Upper lobe of left lung (tissue), 6 donors: ENCODE measurements at regions not wholly inside any gene's neighbourhood (a gene's known extent, or its start where the extent isn't known, plus 50 kb on each side); places are given as distances from the start of the nearest gene placed in this dataset.

ENCODE experiments used
- ATAC-seq, 2 donors: fragments of 200-7000 bp; cut with Tn5 transposase; one replicate each; pipeline ENCODE4 v1.9.1; 2022; ENCODE audit warnings: mild to moderate bottlenecking in 2 of 2, moderate library complexity in 2 of 2; ENCODE audit not compliant: low FRiP score in 2 of 2
- DNase-seq, 2 donors: peaks; one replicate each; pipeline ENCODE4 v3.0.0-alpha.2; 2019 to 2020
- H3K27ac ChIP-seq, 4 donors: fragments of 200-600 bp; sonication (generic); one replicate each; pipeline ENCODE4 v1.5.1; 2016 to 2019
- H3K27me3 ChIP-seq, 4 donors: fragments of 200-600 bp; sonication (generic); one replicate each; pipeline ENCODE4 v1.5.1; 2017 to 2019
- H3K36me3 ChIP-seq, 4 donors: fragments of 200-600 bp; sonication (generic); one replicate each; pipeline ENCODE4 v1.5.1; 2016 to 2019
- H3K4me1 ChIP-seq, 4 donors: fragments of 200-600 bp; sonication (generic); one replicate each; pipeline ENCODE4 v1.5.1; 2018 to 2019
- H3K4me3 ChIP-seq, 4 donors: fragments of 200-600 bp; sonication (generic); one replicate each; pipeline ENCODE4 v1.5.1; 2017 to 2019; ENCODE audit warnings: mild to moderate bottlenecking in 2 of 4, moderate library complexity in 1 of 4
- H3K9me3 ChIP-seq, 4 donors: fragments of 200-600 bp; sonication (generic); one replicate each; pipeline ENCODE4 v1.5.1; 2018 to 2019
- CTCF ChIP-seq, 6 experiments: fragments of 450-650 bp in 4 of 6; fragments of 200-600 bp in 2 of 6; sonication (generic) in 2 of 6; IDR thresholded peaks; one replicate each; pipeline ENCODE4 v1.5.1; 2016 to 2019; ENCODE audit warnings: antibody characterized with exemption in 6 of 6
- EP300 ChIP-seq, 4 donors: sonication (generic); formaldehyde crosslinking; IDR thresholded peaks; one replicate each; pipeline ENCODE4 v1.5.1; 2017; ENCODE audit warnings: antibody characterized with exemption in 4 of 4, control low read depth in 2 of 4
- POLR2A ChIP-seq, 4 donors: fragments of 450-650 bp; IDR thresholded peaks; one replicate each; pipeline ENCODE4 v1.5.1; 2016 to 2017; ENCODE audit warnings: antibody characterized with exemption in 4 of 4, mild to moderate bottlenecking in 2 of 4
- POLR2AphosphoS5 ChIP-seq, 2 donors: sonication (generic); formaldehyde crosslinking; IDR thresholded peaks; one replicate each; pipeline ENCODE4 v1.5.1; 2017; ENCODE audit warnings: antibody characterized with exemption in 2 of 2
- WGBS, 2 donors: methylation state at CpG; one replicate each; pipeline ENCODE4 v1.1.5; 2017 to 2018; 5-methylcytosine and 5-hydroxymethylcytosine counted together
- donor health status: DM: no; HTN: no; CAD: no; lungs with moderate emphysema.
- donor health status: DM: no; HTN: yes; CAD: no; lungs with severe emphysema.

DNA sequence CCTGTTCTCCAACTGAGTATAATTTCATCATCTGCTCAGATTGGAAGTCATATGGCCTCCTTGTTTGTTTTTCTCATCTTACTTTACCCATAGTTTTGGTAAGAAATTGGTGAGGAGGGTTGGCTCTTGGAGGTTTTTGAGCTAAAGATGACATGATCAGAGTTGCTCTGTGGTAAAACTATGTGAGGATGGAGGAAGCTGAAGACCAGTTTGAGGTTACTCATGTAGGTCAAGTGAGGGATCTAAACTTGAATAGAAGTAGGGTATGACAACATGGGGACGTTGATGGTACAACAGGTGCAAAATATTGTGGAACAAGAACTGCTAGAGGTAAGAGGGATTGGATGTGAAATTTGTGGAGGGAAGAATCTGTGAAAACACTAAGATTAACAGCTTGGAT lies 87.7 kb upstream of the NEO1 start:
- no peak for DNase-seq
- no peaks in the 10 kb centered on the region for H3K27me3 ChIP-seq
- H3K9me3 ChIP-seq = no peaks in the 10 kb centered on the region
- H3K4me3 ChIP-seq = no peak overlapping the region
- no peak overlapping the region for H3K27ac ChIP-seq
- ATAC-seq = no peak
- peaks cover 0 to 4% (median 0%) of the 10 kb centered on the region in 4 donors for H3K4me1 ChIP-seq
- H3K36me3 ChIP-seq = no peaks in the 10 kb centered on the region
- WGBS, 2 donors = 81 to 92% methylated on average over 1 of the region's 1 CpG
- TF ChIP-seq CTCF (IDR thresholded peaks at IDR 0.05) (no peak), POLR2AphosphoS5 (IDR thresholded peaks at IDR 0.05) (no peak), POLR2A (IDR thresholded peaks at IDR 0.05) (no peak)

GRCh38 chr15:72964135-72964534 lies 88.1 kb upstream of the NEO1 start:
- no peak overlapping the region for H3K4me3 ChIP-seq
- no peaks in the 10 kb centered on the region for H3K27me3 ChIP-seq
- H3K36me3 ChIP-seq = no peaks in the 10 kb centered on the region
- no peak overlapping the region for H3K27ac ChIP-seq
- no peaks in the 10 kb centered on the region for H3K9me3 ChIP-seq
- ATAC-seq = no peak
- TF ChIP-seq EP300 (IDR thresholded peaks at IDR 0.05) = no peak
- no peak for DNase-seq
- peaks cover 0 to 4% (median 0%) of the 10 kb centered on the region in 4 donors for H3K4me1 ChIP-seq

- no peaks in the 10 kb centered on the region for H3K27me3 ChIP-seq
- ATAC-seq (no peak), DNase-seq (no peak)
- 85 to 88% methylated on average over 5 to 8 of the region's 8 CpGs for WGBS, 2 donors
- no peaks in the 10 kb centered on the region for H3K36me3 ChIP-seq
- no peaks in the 10 kb centered on the region for H3K9me3 ChIP-seq
- TF ChIP-seq POLR2A (IDR thresholded peaks at IDR 0.05) (no peak), CTCF (IDR thresholded peaks at IDR 0.05) (no peak), POLR2AphosphoS5 (IDR thresholded peaks at IDR 0.05) (no peak), EP300 (IDR thresholded peaks at IDR 0.05) (no peak)
- H3K4me1 ChIP-seq = no peaks in the 10 kb centered on the region
- no peak overlapping the region for H3K27ac ChIP-seq
- H3K4me3 ChIP-seq = no peak overlapping the region
Measured at GRCh38 chr15:72962054-72962702, 90.1 kb upstream of the NEO1 start.

GRCh38 chr15:72961346-72961745 lies 90.9 kb upstream of the NEO1 start:
- no peaks in the 10 kb centered on the region for H3K27me3 ChIP-seq
- WGBS, 2 donors = 67 to 96% methylated on average over 3 of the region's 3 CpGs

GRCh38 chr15:72958634-72959033 lies 93.6 kb upstream of the NEO1 start:
- H3K4me1 ChIP-seq = no peaks in the 10 kb centered on the region
- no peaks in the 10 kb centered on the region for H3K36me3 ChIP-seq
- H3K27ac ChIP-seq = no peak overlapping the region
- H3K27me3 ChIP-seq = no peaks in the 10 kb centered on the region
- DNase-seq (no peak), ATAC-seq (no peak)
- H3K9me3 ChIP-seq = no peaks in the 10 kb centered on the region
- WGBS, 2 donors = 67 to 75% methylated on average over 3 of the region's 3 CpGs
- H3K4me3 ChIP-seq = no peak overlapping the region
- TF ChIP-seq POLR2AphosphoS5 (IDR thresholded peaks at IDR 0.05) (no peak), EP300 (IDR thresholded peaks at IDR 0.05) (no peak), POLR2A (IDR thresholded peaks at IDR 0.05) (no peak), CTCF (IDR thresholded peaks at IDR 0.05) (no peak)

More at GRCh38 chr15:72961346-72961745, 90.9 kb upstream of the NEO1 start:
- Histone ChIP-seq H3K9me3 (no peaks in the 10 kb centered on the region), H3K36me3 (no peaks in the 10 kb centered on the region), H3K27ac (no peak overlapping the region), H3K4me3 (no peak overlapping the region), H3K4me1 (no peaks in the 10 kb centered on the region)
- no peak for ATAC-seq
- TF ChIP-seq POLR2A (IDR thresholded peaks at IDR 0.05) (no peak), EP300 (IDR thresholded peaks at IDR 0.05) (no peak), POLR2AphosphoS5 (IDR thresholded peaks at IDR 0.05) (no peak)
- no peak for DNase-seq

DNA sequence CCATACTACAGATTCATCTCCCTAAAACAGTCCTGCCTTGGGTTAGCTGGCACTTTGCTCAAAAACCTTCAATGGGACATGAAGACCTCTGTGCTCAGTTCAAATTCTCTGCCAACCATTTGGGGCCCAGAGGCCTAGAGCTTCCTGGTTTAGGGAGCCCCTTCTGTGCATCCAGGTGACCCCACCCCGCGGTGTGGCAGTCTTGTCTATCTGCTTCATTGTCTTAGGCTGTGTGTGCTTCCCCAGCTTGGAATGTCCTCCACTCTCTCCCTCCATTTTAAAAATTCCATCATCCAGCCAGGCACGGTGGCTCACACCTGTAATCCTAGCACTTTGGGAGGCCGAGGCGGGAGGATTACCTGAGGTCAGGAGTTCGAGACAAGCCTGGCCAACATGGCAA lies 99.0 kb upstream of the NEO1 start:
- Histone ChIP-seq H3K4me3 (no peak overlapping the region), H3K27me3 (no peaks in the 10 kb centered on the region)

More for the DNA sequence above, 99.0 kb upstream of the NEO1 start:
- Histone ChIP-seq H3K27ac (no peak overlapping the region), H3K4me1 (no peaks in the 10 kb centered on the region), H3K9me3 (no peaks in the 10 kb centered on the region), H3K36me3 (no peaks in the 10 kb centered on the region)
- no peak for TF ChIP-seq POLR2A (IDR thresholded peaks at IDR 0.05)
- TF ChIP-seq EP300 (IDR thresholded peaks at IDR 0.05) = no peak
- TF ChIP-seq POLR2AphosphoS5 (IDR thresholded peaks at IDR 0.05) = no peak
- no peak for TF ChIP-seq CTCF (IDR thresholded peaks at IDR 0.05)
- WGBS, 2 donors = 94 to 97% methylated on average over 6 of the region's 6 CpGs
- ATAC-seq = no peak
- DNase-seq = no peak
